ENCODE measurements at regions not wholly inside any gene's neighbourhood (a gene's known extent, or its start where the extent isn't known, plus 50 kb on each side); places are given as distances from the start of the nearest gene placed in this dataset.

GRCh38 chrX:95791876-95792275 lies 892.8 kb upstream of the DIAPH2 start:
- no peak for TF ChIP-seq POLR2A (IDR thresholded peaks at IDR 0.05)
- TF ChIP-seq, protein P1, sequence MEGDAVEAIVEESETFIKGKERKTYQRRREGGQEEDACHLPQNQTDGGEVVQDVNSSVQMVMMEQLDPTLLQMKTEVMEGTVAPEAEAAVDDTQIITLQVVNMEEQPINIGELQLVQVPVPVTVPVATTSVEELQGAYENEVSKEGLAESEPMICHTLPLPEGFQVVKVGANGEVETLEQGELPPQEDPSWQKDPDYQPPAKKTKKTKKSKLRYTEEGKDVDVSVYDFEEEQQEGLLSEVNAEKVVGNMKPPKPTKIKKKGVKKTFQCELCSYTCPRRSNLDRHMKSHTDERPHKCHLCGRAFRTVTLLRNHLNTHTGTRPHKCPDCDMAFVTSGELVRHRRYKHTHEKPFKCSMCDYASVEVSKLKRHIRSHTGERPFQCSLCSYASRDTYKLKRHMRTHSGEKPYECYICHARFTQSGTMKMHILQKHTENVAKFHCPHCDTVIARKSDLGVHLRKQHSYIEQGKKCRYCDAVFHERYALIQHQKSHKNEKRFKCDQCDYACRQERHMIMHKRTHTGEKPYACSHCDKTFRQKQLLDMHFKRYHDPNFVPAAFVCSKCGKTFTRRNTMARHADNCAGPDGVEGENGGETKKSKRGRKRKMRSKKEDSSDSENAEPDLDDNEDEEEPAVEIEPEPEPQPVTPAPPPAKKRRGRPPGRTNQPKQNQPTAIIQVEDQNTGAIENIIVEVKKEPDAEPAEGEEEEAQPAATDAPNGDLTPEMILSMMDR (IDR thresholded peaks at IDR 0.05 in 4 of 5, conservative IDR thresholded peaks at IDR 0.05 in 1 of 5) = no peak
